Breast epithelium (tissue), 3 donors: ENCODE measurements at regions not wholly inside any gene's neighbourhood (a gene's known extent, or its start where the extent isn't known, plus 50 kb on each side); places are given as distances from the start of the nearest gene placed in this dataset.

ENCODE experiments used
- POLR2A ChIP-seq: fragments of 450-650 bp; IDR thresholded peaks from one replicate; pipeline ENCODE4 v1.6.1; 2016; ENCODE audit warnings: antibody characterized with exemption, mild to moderate bottlenecking, moderate library complexity
- TF ChIP-seq, protein P1 (sequence below), 3 donors: fragments of 450-650 bp; IDR thresholded peaks; one replicate each; pipeline ENCODE4 v1.5.1; 2016 to 2017; ENCODE audit warnings: antibody characterized with exemption in 3 of 3, mild to moderate bottlenecking in 3 of 3, moderate library complexity in 3 of 3

DNA sequence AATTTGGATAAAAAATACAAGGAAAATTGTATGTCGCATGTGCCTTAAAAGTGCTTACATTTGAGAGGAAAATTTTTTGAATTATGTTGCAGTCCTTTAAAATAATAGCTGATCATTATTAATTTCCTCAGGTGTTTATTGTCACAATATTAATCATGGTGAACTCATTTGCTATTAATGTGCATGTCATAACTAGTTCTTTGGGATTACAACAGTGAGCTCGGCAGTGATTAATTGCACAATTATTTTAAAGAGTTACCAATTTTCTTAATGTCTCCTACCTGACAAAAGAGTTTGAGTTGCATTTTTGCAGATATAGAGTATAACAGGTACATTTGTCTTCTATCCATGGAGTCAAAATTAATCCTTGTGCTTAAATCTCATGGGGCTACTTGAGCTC lies 854.3 kb downstream of the BRINP3 start:
- TF ChIP-seq POLR2A = no peak
- TF ChIP-seq, protein P1, sequence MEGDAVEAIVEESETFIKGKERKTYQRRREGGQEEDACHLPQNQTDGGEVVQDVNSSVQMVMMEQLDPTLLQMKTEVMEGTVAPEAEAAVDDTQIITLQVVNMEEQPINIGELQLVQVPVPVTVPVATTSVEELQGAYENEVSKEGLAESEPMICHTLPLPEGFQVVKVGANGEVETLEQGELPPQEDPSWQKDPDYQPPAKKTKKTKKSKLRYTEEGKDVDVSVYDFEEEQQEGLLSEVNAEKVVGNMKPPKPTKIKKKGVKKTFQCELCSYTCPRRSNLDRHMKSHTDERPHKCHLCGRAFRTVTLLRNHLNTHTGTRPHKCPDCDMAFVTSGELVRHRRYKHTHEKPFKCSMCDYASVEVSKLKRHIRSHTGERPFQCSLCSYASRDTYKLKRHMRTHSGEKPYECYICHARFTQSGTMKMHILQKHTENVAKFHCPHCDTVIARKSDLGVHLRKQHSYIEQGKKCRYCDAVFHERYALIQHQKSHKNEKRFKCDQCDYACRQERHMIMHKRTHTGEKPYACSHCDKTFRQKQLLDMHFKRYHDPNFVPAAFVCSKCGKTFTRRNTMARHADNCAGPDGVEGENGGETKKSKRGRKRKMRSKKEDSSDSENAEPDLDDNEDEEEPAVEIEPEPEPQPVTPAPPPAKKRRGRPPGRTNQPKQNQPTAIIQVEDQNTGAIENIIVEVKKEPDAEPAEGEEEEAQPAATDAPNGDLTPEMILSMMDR (IDR thresholded peaks at IDR 0.05) = no peak
